Spleen (tissue), 7 donors: ENCODE measurements at regions not wholly inside any gene's neighbourhood (a gene's known extent, or its start where the extent isn't known, plus 50 kb on each side); places are given as distances from the start of the nearest gene placed in this dataset.

Experiments used
- POLR2A ChIP-seq, 3 donors: fragments of 450-650 bp; IDR thresholded peaks; one replicate each; pipeline ENCODE4 v1.5.1; 2017; ENCODE audit warnings: antibody characterized with exemption in 3 of 3, mild to moderate bottlenecking in 1 of 3
- POLR2AphosphoS5 ChIP-seq, 3 donors: sonication (generic); formaldehyde crosslinking; IDR thresholded peaks; one replicate each; pipeline ENCODE4 v1.5.1; 2017; ENCODE audit warnings: antibody characterized with exemption in 3 of 3
- TF ChIP-seq, protein P1 (sequence below), 11 experiments: fragments of 200-600 bp in 7 of 11; fragments of 450-650 bp in 4 of 11; sonication (generic) in 4 of 11; IDR thresholded peaks in 8 of 11; conservative IDR thresholded peaks in 3 of 11; 1 replicate in 7 of 11; 2 replicates in 4 of 11; pipeline versions ENCODE4 v1.4.0 to v1.8.0; 2016 to 2021; ENCODE audit warnings: antibody characterized with exemption in 11 of 11, inconsistent platforms in 4 of 11, mild to moderate bottlenecking in 1 of 11
- donor health status: DM: no; HTN: no; CAD: no; lungs with moderate emphysema.
- donor health status: DM: no; HTN: no; CAD: no.
- donor health status: DM: no; HTN: no; CAD: no.

DNA sequence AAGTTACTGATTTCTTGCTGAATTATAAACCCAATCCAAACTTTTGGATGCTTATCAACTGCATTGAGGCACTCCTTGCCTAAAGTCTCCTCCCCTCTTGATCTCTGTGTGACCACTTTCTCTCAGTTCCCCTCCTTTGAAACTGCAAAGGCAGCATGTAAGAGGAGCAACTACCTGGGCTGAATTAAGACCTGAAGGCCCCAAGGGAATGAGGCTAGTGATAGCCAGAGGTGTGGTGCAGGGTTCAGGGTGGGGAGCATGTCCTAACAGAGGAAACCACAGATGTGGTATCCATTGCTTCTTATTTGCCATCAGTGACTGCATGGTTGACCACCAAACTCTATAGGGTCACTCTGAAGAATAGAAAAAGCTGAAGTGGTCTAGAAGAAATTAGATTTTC lies 557.9 kb downstream of the TNS1 start:
- TF ChIP-seq, protein P1, sequence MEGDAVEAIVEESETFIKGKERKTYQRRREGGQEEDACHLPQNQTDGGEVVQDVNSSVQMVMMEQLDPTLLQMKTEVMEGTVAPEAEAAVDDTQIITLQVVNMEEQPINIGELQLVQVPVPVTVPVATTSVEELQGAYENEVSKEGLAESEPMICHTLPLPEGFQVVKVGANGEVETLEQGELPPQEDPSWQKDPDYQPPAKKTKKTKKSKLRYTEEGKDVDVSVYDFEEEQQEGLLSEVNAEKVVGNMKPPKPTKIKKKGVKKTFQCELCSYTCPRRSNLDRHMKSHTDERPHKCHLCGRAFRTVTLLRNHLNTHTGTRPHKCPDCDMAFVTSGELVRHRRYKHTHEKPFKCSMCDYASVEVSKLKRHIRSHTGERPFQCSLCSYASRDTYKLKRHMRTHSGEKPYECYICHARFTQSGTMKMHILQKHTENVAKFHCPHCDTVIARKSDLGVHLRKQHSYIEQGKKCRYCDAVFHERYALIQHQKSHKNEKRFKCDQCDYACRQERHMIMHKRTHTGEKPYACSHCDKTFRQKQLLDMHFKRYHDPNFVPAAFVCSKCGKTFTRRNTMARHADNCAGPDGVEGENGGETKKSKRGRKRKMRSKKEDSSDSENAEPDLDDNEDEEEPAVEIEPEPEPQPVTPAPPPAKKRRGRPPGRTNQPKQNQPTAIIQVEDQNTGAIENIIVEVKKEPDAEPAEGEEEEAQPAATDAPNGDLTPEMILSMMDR (IDR thresholded peaks at IDR 0.05 in 8 of 11, conservative IDR thresholded peaks at IDR 0.05 in 3 of 11), result no peak
- no peak for TF ChIP-seq POLR2A (IDR thresholded peaks at IDR 0.05)
- TF ChIP-seq POLR2AphosphoS5 (IDR thresholded peaks at IDR 0.05), result no peak
